ENCODE measurements at regions not wholly inside any gene's neighbourhood (a gene's known extent, or its start where the extent isn't known, plus 50 kb on each side); places are given as distances from the start of the nearest gene placed in this dataset.

DNA sequence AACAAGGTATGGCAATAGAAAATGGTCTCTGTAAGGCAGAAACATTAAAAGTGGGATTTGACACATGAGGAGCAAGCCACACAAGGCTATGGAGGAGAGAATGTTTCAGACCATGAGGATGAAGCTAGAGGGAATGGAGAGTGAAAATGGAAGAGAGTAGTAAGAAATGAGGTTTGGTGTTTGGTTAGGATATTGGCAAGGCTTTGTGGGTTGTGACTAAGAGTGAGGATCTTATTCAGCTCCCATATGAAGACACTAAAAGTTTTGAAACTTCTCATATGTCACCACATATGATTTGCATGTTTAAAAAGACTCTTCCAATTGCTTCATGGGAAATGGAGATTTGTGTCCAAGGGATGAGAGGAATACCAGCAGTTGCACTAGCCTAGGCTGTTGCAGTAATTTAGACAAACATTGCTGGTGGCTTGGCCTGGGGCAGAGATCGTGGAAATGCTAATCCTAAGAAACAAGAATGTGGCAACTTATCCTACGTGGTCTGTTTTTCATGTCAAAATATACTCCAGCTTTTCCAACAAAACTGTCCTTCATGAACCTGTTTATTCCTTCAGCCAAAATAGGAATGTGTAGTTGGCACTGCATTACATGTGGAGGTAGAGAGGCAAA is 749.0 kb downstream of the PDCD6IP start:
- H3K9me3 ChIP-seq = no peaks in the 10 kb centered on the region
- no peaks in the 10 kb centered on the region for H3K27me3 ChIP-seq
- TF ChIP-seq POLR2A (IDR thresholded peaks at IDR 0.05) = no peak
- TF ChIP-seq, protein P1, sequence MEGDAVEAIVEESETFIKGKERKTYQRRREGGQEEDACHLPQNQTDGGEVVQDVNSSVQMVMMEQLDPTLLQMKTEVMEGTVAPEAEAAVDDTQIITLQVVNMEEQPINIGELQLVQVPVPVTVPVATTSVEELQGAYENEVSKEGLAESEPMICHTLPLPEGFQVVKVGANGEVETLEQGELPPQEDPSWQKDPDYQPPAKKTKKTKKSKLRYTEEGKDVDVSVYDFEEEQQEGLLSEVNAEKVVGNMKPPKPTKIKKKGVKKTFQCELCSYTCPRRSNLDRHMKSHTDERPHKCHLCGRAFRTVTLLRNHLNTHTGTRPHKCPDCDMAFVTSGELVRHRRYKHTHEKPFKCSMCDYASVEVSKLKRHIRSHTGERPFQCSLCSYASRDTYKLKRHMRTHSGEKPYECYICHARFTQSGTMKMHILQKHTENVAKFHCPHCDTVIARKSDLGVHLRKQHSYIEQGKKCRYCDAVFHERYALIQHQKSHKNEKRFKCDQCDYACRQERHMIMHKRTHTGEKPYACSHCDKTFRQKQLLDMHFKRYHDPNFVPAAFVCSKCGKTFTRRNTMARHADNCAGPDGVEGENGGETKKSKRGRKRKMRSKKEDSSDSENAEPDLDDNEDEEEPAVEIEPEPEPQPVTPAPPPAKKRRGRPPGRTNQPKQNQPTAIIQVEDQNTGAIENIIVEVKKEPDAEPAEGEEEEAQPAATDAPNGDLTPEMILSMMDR (IDR thresholded peaks at IDR 0.05) = no peak
- intact Hi-C loops (cut with DNase I) = no loop called here
- DNase-seq = no peak
- H3K4me3 ChIP-seq = no peak overlapping the region
- H3K4me1 ChIP-seq = no peaks in the 10 kb centered on the region
- 51 to 83% methylated on average over 2 of the region's 2 CpGs for WGBS, 2 donors
- no peaks in the 10 kb centered on the region for H3K36me3 ChIP-seq
- H3K27ac ChIP-seq = no peak overlapping the region

DNA sequence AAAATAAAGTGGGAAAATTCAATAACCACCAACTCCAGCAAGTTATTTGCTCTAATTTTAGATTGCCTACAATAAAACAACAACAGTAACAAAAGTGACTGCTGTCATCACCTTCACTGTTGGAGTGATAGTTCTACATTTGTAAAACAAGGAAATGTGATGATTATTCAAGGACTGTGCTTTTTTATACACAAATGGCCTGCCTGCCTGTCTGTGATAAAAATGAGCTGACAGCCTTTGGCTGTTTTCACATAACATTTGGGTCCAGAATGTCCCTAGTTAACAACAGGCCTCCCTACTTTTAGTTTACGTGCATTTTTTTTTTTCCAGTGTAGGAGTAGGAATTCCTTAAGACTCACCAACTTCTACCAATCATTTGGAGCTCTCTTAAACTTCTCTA is 768.8 kb downstream of the PDCD6IP start:
- Histone ChIP-seq H3K9me3 (no peaks in the 10 kb centered on the region), H3K36me3 (no peaks in the 10 kb centered on the region), H3K4me1 (no peaks in the 10 kb centered on the region), H3K27me3 (no peaks in the 10 kb centered on the region), H3K4me3 (no peak overlapping the region), H3K27ac (no peak overlapping the region)
- no peak for DNase-seq
- TF ChIP-seq, protein P1 (IDR thresholded peaks at IDR 0.05) = no peak
- no peak for TF ChIP-seq POLR2A (IDR thresholded peaks at IDR 0.05)
- WGBS, 2 donors = 55 to 71% methylated on average over 1 of the region's 1 CpG
- intact Hi-C loops (cut with DNase I) = no loop called here

DNA sequence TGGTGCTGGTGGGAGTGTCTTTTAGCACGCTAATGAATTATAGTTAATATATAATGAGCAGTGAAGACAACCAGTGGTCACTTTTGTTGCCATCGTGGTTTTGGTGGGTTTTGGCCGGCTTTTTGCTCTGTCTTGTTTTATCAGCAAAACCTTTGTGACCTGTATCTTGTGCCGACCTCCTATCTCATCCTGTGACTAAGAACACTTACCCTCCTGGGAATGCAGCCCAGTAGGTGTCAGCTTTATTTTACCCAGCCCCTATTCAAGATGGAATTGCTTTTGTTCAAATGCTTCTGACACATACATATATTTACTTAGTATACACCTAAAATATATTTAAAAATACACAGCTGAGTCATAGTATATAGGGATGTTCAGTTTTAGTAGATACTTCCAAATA is 770.3 kb downstream of the PDCD6IP start:
- Histone ChIP-seq H3K4me1 (no peaks in the 10 kb centered on the region), H3K4me3 (no peak overlapping the region), H3K27me3 (no peaks in the 10 kb centered on the region), H3K9me3 (no peaks in the 10 kb centered on the region), H3K27ac (no peak overlapping the region), H3K36me3 (no peaks in the 10 kb centered on the region)
- no peak for DNase-seq
- intact Hi-C loops (cut with DNase I) = no loop called here
- 50 to 52% methylated on average over 4 of the region's 4 CpGs for WGBS, 2 donors
- TF ChIP-seq POLR2A (IDR thresholded peaks at IDR 0.05) = no peak
- TF ChIP-seq, protein P1 (IDR thresholded peaks at IDR 0.05) = no peak

DNA sequence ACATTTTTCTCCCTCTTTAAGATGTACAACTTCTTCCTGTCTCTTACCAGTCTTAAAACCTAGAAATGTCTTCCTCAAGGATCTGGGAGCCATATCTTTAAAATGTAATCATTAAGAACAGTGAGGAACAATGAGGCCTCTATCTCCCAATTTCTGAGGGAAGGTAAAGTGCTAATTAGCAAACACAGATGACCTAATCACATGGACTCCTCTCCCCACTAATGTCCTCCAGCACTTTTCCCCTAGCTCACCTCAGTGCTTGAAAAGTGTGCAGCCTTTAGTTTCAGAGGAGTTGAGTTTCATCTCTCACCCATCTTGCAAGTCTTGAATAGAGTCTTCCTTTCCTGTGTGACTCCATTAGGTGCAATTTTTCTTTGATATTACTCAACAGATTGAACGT is 771.0 kb downstream of the PDCD6IP start:
- H3K27me3 ChIP-seq = no peaks in the 10 kb centered on the region
- no peak for DNase-seq
- H3K9me3 ChIP-seq = no peaks in the 10 kb centered on the region
- H3K36me3 ChIP-seq = no peaks in the 10 kb centered on the region
- intact Hi-C loops (cut with DNase I) = no loop called here
- WGBS, 2 donors = 21 to 24% methylated on average over 1 of the region's 1 CpG
- TF ChIP-seq POLR2A (IDR thresholded peaks at IDR 0.05) = no peak
- TF ChIP-seq, protein P1 (IDR thresholded peaks at IDR 0.05) = no peak
- H3K4me3 ChIP-seq = no peak overlapping the region
- no peaks in the 10 kb centered on the region for H3K4me1 ChIP-seq
- no peak overlapping the region for H3K27ac ChIP-seq

DNA sequence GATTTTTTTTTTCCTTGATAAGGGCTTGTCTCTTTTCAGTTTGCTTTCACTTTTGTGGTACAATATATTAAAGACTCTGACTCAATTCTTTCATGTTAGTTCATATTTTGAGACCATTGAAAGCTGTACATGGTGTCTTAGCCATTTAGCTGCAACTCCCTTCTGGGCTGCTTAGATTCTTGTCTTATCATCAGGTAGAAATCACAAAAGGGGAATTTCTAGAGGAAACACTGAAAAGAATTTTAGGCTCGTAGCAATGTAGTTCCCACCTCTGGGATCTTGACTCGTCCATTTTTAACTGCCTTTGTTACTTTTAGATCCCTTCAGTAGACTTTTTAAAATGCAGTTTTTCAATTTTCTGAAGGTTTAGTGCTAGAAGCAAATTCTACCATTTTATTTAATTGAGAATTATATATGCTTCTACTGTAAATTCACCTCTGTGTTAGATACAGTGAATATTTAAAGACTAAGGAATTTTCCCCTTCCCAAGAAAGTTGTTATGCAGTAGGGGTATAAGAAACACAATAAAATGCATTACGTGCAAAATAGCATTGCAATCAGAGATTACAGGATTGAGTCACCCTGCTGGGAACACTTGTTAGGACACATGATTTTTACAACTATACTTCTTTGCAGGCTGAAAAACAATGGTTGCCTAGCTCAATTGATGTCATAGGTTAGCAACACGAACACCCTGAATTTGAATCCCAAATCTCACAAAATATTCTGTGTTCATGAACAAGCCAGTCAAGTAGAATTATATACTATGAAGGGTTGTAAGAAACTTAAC is 772.7 kb downstream of the PDCD6IP start:
- 52 to 54% methylated on average over 4 of the region's 4 CpGs for WGBS, 2 donors

More for the DNA sequence above, 772.7 kb downstream of the PDCD6IP start:
- Histone ChIP-seq H3K27me3 (no peaks in the 10 kb centered on the region), H3K9me3 (no peaks in the 10 kb centered on the region), H3K4me3 (no peak overlapping the region), H3K4me1 (no peaks in the 10 kb centered on the region), H3K36me3 (no peaks in the 10 kb centered on the region), H3K27ac (no peak overlapping the region)
- DNase-seq = no peak
- no peak for TF ChIP-seq POLR2A (IDR thresholded peaks at IDR 0.05)
- TF ChIP-seq, protein P1 (IDR thresholded peaks at IDR 0.05) = no peak
- intact Hi-C loops (cut with DNase I) = no loop called here

All from esophagus squamous epithelium (tissue), 5 donors.